ENCODE measurements at regions not wholly inside any gene's neighbourhood (a gene's known extent, or its start where the extent isn't known, plus 50 kb on each side); places are given as distances from the start of the nearest gene placed in this dataset.

DNA sequence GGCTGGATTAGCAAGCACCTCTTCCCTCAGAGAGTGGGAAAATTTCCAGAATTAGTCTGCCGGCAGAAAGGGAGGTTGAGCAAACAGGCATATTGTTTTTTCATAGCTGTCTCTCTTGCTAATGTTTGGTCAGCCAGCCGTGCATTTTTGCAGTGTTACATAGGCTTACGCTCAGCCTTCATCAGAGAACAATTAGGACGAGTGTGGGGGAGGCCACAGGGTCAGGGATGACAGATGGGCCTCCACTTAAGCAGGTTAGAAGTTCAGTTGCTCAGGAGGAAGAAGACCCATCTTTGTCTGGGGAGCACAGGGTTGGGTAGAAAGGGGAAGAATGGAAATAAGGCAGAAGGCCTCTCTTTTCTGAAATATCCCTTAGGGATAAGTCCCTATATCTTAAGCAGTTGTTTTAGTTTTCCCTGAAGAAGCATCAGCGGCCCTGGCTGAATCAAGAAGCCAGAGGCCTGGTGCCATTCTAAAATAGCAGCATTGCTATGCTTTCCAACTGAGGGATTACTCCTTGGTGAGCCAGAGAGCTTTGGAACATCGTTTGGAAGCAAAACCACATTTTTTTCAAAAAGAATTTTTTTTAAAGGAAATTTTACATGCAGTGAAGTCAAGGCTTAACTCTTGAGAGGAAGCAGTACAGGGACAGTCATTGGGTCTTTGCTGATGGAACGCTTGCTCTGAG is 118.8 kb downstream of the SMIM20 start:
- peak overlapping the region; percentile 74 for H3K27ac ChIP-seq (ENCODE audit: low read length)
- DNase-seq (peak; percentile 55), ATAC-seq (peak; percentile 56)
- no peaks in the 10 kb centered on the region for H3K79me2 ChIP-seq (ENCODE audit: low read length)
- CTCF ChIA-PET, result no interaction called here
- H3K9ac ChIP-seq (ENCODE audit: low read length), result no peak overlapping the region
- H4K20me1 ChIP-seq (ENCODE audit: low read length), result no peaks in the 10 kb centered on the region
- BruUV-seq (replicated peaks), result no TSS peak
- POLR2A ChIA-PET (ENCODE audit: unreplicated experiment), result no interaction called here
- H3K27me3 ChIP-seq (ENCODE audit: low read length), result no peaks in the 10 kb centered on the region
- H3K4me3 ChIP-seq (ENCODE audit: low read length), result no peak overlapping the region
- no peaks in the 10 kb centered on the region for H3K36me3 ChIP-seq (ENCODE audit: low read depth, low read length)
- H3K9me2 ChIP-seq (replicated peaks; ENCODE audit: low read length), result no peaks in the 10 kb centered on the region
- no peaks in the 10 kb centered on the region for H3F3A ChIP-seq (ENCODE audit: low read length, unreplicated experiment)
- TF ChIP-seq, protein P1, sequence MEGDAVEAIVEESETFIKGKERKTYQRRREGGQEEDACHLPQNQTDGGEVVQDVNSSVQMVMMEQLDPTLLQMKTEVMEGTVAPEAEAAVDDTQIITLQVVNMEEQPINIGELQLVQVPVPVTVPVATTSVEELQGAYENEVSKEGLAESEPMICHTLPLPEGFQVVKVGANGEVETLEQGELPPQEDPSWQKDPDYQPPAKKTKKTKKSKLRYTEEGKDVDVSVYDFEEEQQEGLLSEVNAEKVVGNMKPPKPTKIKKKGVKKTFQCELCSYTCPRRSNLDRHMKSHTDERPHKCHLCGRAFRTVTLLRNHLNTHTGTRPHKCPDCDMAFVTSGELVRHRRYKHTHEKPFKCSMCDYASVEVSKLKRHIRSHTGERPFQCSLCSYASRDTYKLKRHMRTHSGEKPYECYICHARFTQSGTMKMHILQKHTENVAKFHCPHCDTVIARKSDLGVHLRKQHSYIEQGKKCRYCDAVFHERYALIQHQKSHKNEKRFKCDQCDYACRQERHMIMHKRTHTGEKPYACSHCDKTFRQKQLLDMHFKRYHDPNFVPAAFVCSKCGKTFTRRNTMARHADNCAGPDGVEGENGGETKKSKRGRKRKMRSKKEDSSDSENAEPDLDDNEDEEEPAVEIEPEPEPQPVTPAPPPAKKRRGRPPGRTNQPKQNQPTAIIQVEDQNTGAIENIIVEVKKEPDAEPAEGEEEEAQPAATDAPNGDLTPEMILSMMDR (conservative IDR thresholded peaks at IDR 0.05; ENCODE audit: low read depth, low read length), result no peak
- TF ChIP-seq EZH2 (IDR thresholded peaks at IDR 0.05; ENCODE audit: low read length, unreplicated experiment) (no peak), EZH2phosphoT487 (IDR thresholded peaks at IDR 0.05; ENCODE audit: borderline replicate concordance, low read length) (no peak)
- no peaks in the 10 kb centered on the region for H3K9me3 ChIP-seq (ENCODE audit: low read length)
- intact Hi-C loops (cut with micrococcal nuclease), result no loop called here
- peak overlapping the region; percentile 38; the same call in 1 of the 2 replicates for H3K4me2 ChIP-seq (ENCODE audit: low read length)
- peaks cover 20% of the 10 kb centered on the region for H3K4me1 ChIP-seq (ENCODE audit: insufficient read depth, low read length)
- H2AFZ ChIP-seq (ENCODE audit: low read length), result peak overlapping the region; percentile 38; the same call in 1 of the 2 replicates

DNA sequence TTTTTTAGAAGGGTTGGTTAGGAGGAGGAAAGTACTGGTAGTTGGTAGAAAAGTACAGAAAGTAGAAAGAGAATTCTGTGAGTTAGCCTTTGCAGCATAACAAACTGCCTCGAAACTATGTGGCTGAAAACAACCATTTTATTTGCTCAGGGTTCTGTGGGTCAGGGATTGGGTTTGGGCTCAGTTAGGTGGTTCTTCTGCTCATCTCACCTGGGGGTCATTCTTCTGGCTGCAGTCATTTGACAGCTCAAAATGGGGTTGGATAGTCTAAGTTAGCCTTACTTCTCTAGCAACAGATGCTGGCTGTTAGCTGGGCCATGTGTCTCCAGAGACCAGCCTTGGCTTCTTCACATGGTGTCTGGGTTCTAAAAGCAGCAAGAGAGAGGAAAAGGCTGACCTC is 119.4 kb downstream of the SMIM20 start:
- H4K20me1 ChIP-seq (ENCODE audit: low read length), result no peaks in the 10 kb centered on the region
- H3K4me1 ChIP-seq (ENCODE audit: insufficient read depth, low read length), result peaks cover 20% of the 10 kb centered on the region
- intact Hi-C loops (cut with micrococcal nuclease), result no loop called here
- H3F3A ChIP-seq (ENCODE audit: low read length, unreplicated experiment), result no peaks in the 10 kb centered on the region
- BruUV-seq (replicated peaks), result no TSS peak
- no peak overlapping the region for H3K4me3 ChIP-seq (ENCODE audit: low read length)
- H3K9ac ChIP-seq (ENCODE audit: low read length), result no peak overlapping the region
- TF ChIP-seq EZH2phosphoT487 (IDR thresholded peaks at IDR 0.05; ENCODE audit: borderline replicate concordance, low read length), result no peak
- TF ChIP-seq EZH2 (IDR thresholded peaks at IDR 0.05; ENCODE audit: low read length, unreplicated experiment), result no peak
- TF ChIP-seq, protein P1 (conservative IDR thresholded peaks at IDR 0.05; ENCODE audit: low read depth, low read length), result no peak
- H3K27ac ChIP-seq (ENCODE audit: low read length), result peak overlapping the region; percentile 74
- no peaks in the 10 kb centered on the region for H3K9me2 ChIP-seq (replicated peaks; ENCODE audit: low read length)
- no peaks in the 10 kb centered on the region for H3K36me3 ChIP-seq (ENCODE audit: low read depth, low read length)
- H3K27me3 ChIP-seq (ENCODE audit: low read length), result no peaks in the 10 kb centered on the region
- no peak overlapping the region for H2AFZ ChIP-seq (ENCODE audit: low read length)
- no peaks in the 10 kb centered on the region for H3K9me3 ChIP-seq (ENCODE audit: low read length)
- CTCF ChIA-PET, result no interaction called here
- DNase-seq, result no peak
- no peak overlapping the region for H3K4me2 ChIP-seq (ENCODE audit: low read length)
- no peaks in the 10 kb centered on the region for H3K79me2 ChIP-seq (ENCODE audit: low read length)
- POLR2A ChIA-PET (ENCODE audit: unreplicated experiment), result no interaction called here
- ATAC-seq, result no peak

DNA sequence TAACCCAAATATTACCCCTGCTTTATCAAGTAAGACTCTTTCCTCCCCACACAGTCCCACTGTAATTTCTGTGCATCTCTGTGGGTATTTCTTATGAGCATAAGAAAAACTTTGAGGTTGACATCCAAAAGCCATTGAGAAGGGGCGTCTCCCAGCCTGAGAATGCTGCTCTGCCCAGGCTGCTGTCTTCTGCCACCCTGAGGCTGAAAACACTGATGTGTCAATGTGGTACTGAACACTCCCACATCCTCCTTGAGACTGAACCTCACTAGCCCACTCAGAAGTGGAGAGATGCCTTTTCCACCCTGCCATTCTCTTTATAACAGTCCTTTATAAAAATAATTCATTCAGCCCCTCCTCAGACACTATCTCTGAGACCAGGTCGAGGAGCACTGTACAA is 120.8 kb downstream of the SMIM20 start:
- POLR2A ChIA-PET (ENCODE audit: unreplicated experiment), result no interaction called here
- Histone ChIP-seq H2AFZ (ENCODE audit: low read length) (no peak overlapping the region), H3K79me2 (ENCODE audit: low read length) (no peaks in the 10 kb centered on the region), H3K9me2 (replicated peaks; ENCODE audit: low read length) (no peaks in the 10 kb centered on the region), H3K9ac (ENCODE audit: low read length) (no peak overlapping the region), H3K36me3 (ENCODE audit: low read depth, low read length) (no peaks in the 10 kb centered on the region), H3K4me3 (ENCODE audit: low read length) (no peak overlapping the region), H3K27ac (ENCODE audit: low read length) (no peak overlapping the region), H3K27me3 (ENCODE audit: low read length) (no peaks in the 10 kb centered on the region), H4K20me1 (ENCODE audit: low read length) (no peaks in the 10 kb centered on the region), H3K9me3 (ENCODE audit: low read length) (no peaks in the 10 kb centered on the region), H3F3A (ENCODE audit: low read length, unreplicated experiment) (no peaks in the 10 kb centered on the region), H3K4me2 (ENCODE audit: low read length) (no peak overlapping the region), H3K4me1 (ENCODE audit: insufficient read depth, low read length) (peaks cover 20% of the 10 kb centered on the region)
- intact Hi-C loops (cut with micrococcal nuclease), result no loop called here
- no TSS peak for BruUV-seq (replicated peaks)
- no peak for ATAC-seq
- TF ChIP-seq EZH2phosphoT487 (IDR thresholded peaks at IDR 0.05; ENCODE audit: borderline replicate concordance, low read length), result no peak
- TF ChIP-seq EZH2 (IDR thresholded peaks at IDR 0.05; ENCODE audit: low read length, unreplicated experiment), result no peak
- TF ChIP-seq, protein P1 (conservative IDR thresholded peaks at IDR 0.05; ENCODE audit: low read depth, low read length), result no peak
- DNase-seq, result no peak
- CTCF ChIA-PET, result no interaction called here

Data from PC-3 (cell line).